ACC112 (cell line): ENCODE measurements at regions not wholly inside any gene's neighbourhood (a gene's known extent, or its start where the extent isn't known, plus 50 kb on each side); places are given as distances from the start of the nearest gene placed in this dataset.

ENCODE experiments used
- H2AFZ ChIP-seq: fragments of 200-600 bp; sonication (generic); one replicate; pipeline ENCODE4 v1.6.0; 2017; ENCODE audit warnings: antibody characterized with exemption, low read length; ENCODE audit not compliant: unreplicated experiment
- H3K27ac ChIP-seq: fragments of 200-600 bp; sonication (generic); 2 replicates; pipeline ENCODE4 v1.5.1; 2014; ENCODE audit warnings: low read depth, mild to moderate bottlenecking, antibody characterized with exemption, low read length, moderate library complexity
- H3K27me3 ChIP-seq: fragments of 200-600 bp; sonication (generic); 2 replicates; pipeline ENCODE4 v1.6.1; 2014; ENCODE audit warnings: mild to moderate bottlenecking, antibody characterized with exemption, low read length, moderate library complexity, mixed read lengths; ENCODE audit not compliant: insufficient read depth
- H3K36me3 ChIP-seq: fragments of 200-600 bp; sonication (generic); 2 replicates; pipeline ENCODE4 v1.6.1; 2016; ENCODE audit warnings: mild to moderate bottlenecking, antibody characterized with exemption, low read length, moderate library complexity, mixed read lengths; ENCODE audit not compliant: insufficient read depth
- H3K4me1 ChIP-seq: fragments of 200-600 bp; sonication (generic); one replicate; pipeline ENCODE4 v1.6.1; 2016; ENCODE audit warnings: low read length, mixed read lengths; ENCODE audit not compliant: insufficient read depth, unreplicated experiment, control insufficient read depth
- H3K4me3 ChIP-seq: fragments of 200-600 bp; sonication (generic); 2 replicates; pipeline ENCODE4 v1.5.1; 2014; ENCODE audit warnings: mild to moderate bottlenecking, low read depth, low read length
- H3K79me2 ChIP-seq: fragments of 200-600 bp; sonication (generic); one replicate; pipeline ENCODE4 v1.6.0; 2016; ENCODE audit warnings: low read length; ENCODE audit not compliant: control insufficient read depth, unreplicated experiment, insufficient read depth

GRCh38 chr1:201736707-201737320 lies 92.1 kb upstream of the IPO9 start:
- Histone ChIP-seq H3K27ac (peak overlapping the region; percentile 64), H3K4me1 (peaks cover 51% of the 10 kb centered on the region), H2AFZ (no peak overlapping the region)

GRCh38 chr1:201737352-201738060 lies 91.5 kb upstream of the IPO9 start:
- Histone ChIP-seq H2AFZ (no peak overlapping the region), H3K27me3 (no peaks in the 10 kb centered on the region), H3K27ac (peak overlapping the region; percentile 64), H3K4me1 (peaks cover 54% of the 10 kb centered on the region), H3K79me2 (peaks cover 93% of the 10 kb centered on the region), H3K36me3 (no peaks in the 10 kb centered on the region), H3K4me3 (0 out of 2 replicates have a peak overlapping the region, but pooled peaks have one; percentile 16)

More at GRCh38 chr1:201736707-201737320, 92.1 kb upstream of the IPO9 start:
- Histone ChIP-seq H3K27me3 (no peaks in the 10 kb centered on the region), H3K79me2 (peaks cover 91% of the 10 kb centered on the region), H3K4me3 (no peak overlapping the region), H3K36me3 (no peaks in the 10 kb centered on the region)

GRCh38 chr1:201739080-201739479 lies 89.9 kb upstream of the IPO9 start:
- H3K27me3 ChIP-seq: no peaks in the 10 kb centered on the region
- peaks cover 57% of the 10 kb centered on the region for H3K4me1 ChIP-seq
- H3K79me2 ChIP-seq: peaks cover 94% of the 10 kb centered on the region
- H3K27ac ChIP-seq: peak overlapping the region; percentile 64
- H3K4me3 ChIP-seq: peak overlapping the region; percentile 86
- no peak overlapping the region for H2AFZ ChIP-seq
- no peaks in the 10 kb centered on the region for H3K36me3 ChIP-seq

GRCh38 chr1:201739492-201740085 lies 89.4 kb upstream of the IPO9 start:
- Histone ChIP-seq H3K4me3 (peak overlapping the region; percentile 86), H3K27me3 (no peaks in the 10 kb centered on the region), H3K36me3 (0 out of 2 replicates have a peak, but pooled peaks cover 4% of the 10 kb centered on the region), H3K27ac (peak overlapping the region; percentile 64), H3K4me1 (peaks cover 62% of the 10 kb centered on the region), H2AFZ (no peak overlapping the region), H3K79me2 (peaks cover 95% of the 10 kb centered on the region)

GRCh38 chr1:201740086-201740541 lies 88.8 kb upstream of the IPO9 start:
- Histone ChIP-seq H3K4me1 (peaks cover 67% of the 10 kb centered on the region), H2AFZ (no peak overlapping the region), H3K27ac (peak overlapping the region; percentile 64), H3K79me2 (peaks cover 94% of the 10 kb centered on the region), H3K27me3 (no peaks in the 10 kb centered on the region), H3K36me3 (0 out of 2 replicates have a peak, but pooled peaks cover 5% of the 10 kb centered on the region), H3K4me3 (peak overlapping the region; percentile 86)

- no peak overlapping the region for H2AFZ ChIP-seq
- peak overlapping the region; percentile 86 for H3K4me3 ChIP-seq
- no peaks in the 10 kb centered on the region for H3K27me3 ChIP-seq
- H3K79me2 ChIP-seq: peaks cover 95% of the 10 kb centered on the region
- peaks cover 72% of the 10 kb centered on the region for H3K4me1 ChIP-seq
- H3K27ac ChIP-seq: peak overlapping the region; percentile 64
- 0 out of 2 replicates have a peak, but pooled peaks cover 8% of the 10 kb centered on the region for H3K36me3 ChIP-seq
Observed at GRCh38 chr1:201740670-201741111, 88.3 kb upstream of the IPO9 start.

- Histone ChIP-seq H3K79me2 (peaks cover 95% of the 10 kb centered on the region), H3K4me3 (peak overlapping the region; percentile 86), H2AFZ (no peak overlapping the region), H3K27ac (peak overlapping the region; percentile 64), H3K4me1 (peaks cover 69% of the 10 kb centered on the region), H3K36me3 (peaks cover 14% of the 10 kb centered on the region; the same call in 1 of the 2 replicates), H3K27me3 (no peaks in the 10 kb centered on the region)
Observed at GRCh38 chr1:201741763-201742342, 87.1 kb upstream of the IPO9 start.

GRCh38 chr1:201742476-201742875 lies 86.5 kb upstream of the IPO9 start:
- Histone ChIP-seq H3K27me3 (no peaks in the 10 kb centered on the region), H3K4me3 (peak overlapping the region; percentile 86), H3K79me2 (peaks cover 95% of the 10 kb centered on the region), H3K4me1 (peaks cover 69% of the 10 kb centered on the region), H2AFZ (no peak overlapping the region), H3K27ac (peak overlapping the region; percentile 64), H3K36me3 (peaks cover 19% of the 10 kb centered on the region; the same call in 1 of the 2 replicates)

GRCh38 chr1:201742955-201743805 lies 85.8 kb upstream of the IPO9 start:
- Histone ChIP-seq H2AFZ (no peak overlapping the region), H3K27ac (peak overlapping the region; percentile 64), H3K79me2 (peaks cover 95% of the 10 kb centered on the region)

More at GRCh38 chr1:201742955-201743805, 85.8 kb upstream of the IPO9 start:
- Histone ChIP-seq H3K36me3 (peaks cover 19% of the 10 kb centered on the region; the same call in 1 of the 2 replicates), H3K27me3 (no peaks in the 10 kb centered on the region), H3K4me1 (peaks cover 69% of the 10 kb centered on the region), H3K4me3 (no peak overlapping the region)
